SU-DHL-6 (cell line): ENCODE measurements at regions not wholly inside any gene's neighbourhood (a gene's known extent, or its start where the extent isn't known, plus 50 kb on each side); places are given as distances from the start of the nearest gene placed in this dataset.

ENCODE experiments used
- EZH2phosphoT487 ChIP-seq: fragments of 200-600 bp; sonication (generic), shearing (Covaris generic); conservative IDR thresholded peaks from 2 replicates; pipeline ENCODE4 v1.6.1; 2018; ENCODE audit warnings: mild to moderate bottlenecking, antibody characterized with exemption, low read length, moderate library complexity, mixed read lengths
- TF ChIP-seq, protein P1 (sequence below): fragments of 200-600 bp; sonication (generic); IDR thresholded peaks from one replicate; pipeline ENCODE4 v1.5.1; 2017; ENCODE audit warnings: antibody characterized with exemption, mild to moderate bottlenecking, low read length, moderate library complexity; ENCODE audit not compliant: insufficient read depth, poor library complexity, severe bottlenecking

DNA sequence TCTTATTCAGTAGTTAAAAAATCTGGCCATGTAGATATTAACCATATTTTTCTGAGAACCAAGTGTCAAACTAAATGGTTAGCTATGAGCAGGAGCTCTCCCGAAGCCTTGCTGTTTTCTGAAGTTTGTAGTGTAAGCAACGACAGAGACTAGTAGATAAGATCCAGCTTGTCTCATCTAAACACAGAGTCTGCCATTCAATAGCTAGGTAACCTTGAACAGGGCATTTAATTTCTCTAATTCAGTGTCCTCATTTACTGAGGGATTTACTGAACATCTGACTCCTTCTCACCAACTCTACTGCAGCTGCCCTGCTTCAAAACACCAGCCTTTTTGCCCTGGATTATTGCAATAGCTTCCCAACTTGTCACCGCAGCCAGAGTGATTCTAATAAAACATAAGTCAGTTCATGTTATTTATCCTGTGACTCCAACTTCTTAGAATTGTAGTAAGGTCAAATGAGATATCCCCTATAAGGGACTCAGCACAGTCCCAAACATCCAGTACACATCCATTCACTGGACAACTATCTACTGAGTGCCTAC is 337.0 kb downstream of the PLK2 start:
- no peak for TF ChIP-seq EZH2phosphoT487
- TF ChIP-seq, protein P1, sequence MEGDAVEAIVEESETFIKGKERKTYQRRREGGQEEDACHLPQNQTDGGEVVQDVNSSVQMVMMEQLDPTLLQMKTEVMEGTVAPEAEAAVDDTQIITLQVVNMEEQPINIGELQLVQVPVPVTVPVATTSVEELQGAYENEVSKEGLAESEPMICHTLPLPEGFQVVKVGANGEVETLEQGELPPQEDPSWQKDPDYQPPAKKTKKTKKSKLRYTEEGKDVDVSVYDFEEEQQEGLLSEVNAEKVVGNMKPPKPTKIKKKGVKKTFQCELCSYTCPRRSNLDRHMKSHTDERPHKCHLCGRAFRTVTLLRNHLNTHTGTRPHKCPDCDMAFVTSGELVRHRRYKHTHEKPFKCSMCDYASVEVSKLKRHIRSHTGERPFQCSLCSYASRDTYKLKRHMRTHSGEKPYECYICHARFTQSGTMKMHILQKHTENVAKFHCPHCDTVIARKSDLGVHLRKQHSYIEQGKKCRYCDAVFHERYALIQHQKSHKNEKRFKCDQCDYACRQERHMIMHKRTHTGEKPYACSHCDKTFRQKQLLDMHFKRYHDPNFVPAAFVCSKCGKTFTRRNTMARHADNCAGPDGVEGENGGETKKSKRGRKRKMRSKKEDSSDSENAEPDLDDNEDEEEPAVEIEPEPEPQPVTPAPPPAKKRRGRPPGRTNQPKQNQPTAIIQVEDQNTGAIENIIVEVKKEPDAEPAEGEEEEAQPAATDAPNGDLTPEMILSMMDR = no peak
